ENCODE measurements at regions not wholly inside any gene's neighbourhood (a gene's known extent, or its start where the extent isn't known, plus 50 kb on each side); places are given as distances from the start of the nearest gene placed in this dataset.

DNA sequence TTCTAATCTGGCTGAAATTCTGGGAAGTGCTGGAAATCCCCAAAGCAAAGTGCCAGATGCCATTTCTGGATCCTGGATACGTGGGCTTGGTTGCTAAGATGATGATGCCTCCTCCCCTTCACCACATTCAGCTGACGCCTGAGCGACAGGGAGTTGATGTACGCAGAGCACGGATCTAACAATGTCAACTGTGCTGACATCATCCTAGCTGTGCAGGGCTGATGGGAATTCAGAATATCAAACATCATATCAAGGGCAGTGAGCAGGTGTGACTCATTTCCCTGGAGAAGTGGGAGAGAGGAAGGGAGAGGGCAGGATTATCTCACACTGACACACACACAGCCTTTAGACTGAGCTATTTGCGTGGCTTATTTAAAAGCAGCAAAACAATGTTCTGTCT, 92.6 kb upstream of the ZBTB20 start:
- no peaks in the 10 kb centered on the region for H3K27me3 ChIP-seq (ENCODE audit: insufficient read depth, low read length)
- H3K9me3 ChIP-seq (ENCODE audit: low read depth, low read length) = no peaks in the 10 kb centered on the region
- no peak overlapping the region for H3K4me3 ChIP-seq (ENCODE audit: low read length)
- no peaks in the 10 kb centered on the region for H3K4me1 ChIP-seq (ENCODE audit: insufficient read depth, low read length)

DNA sequence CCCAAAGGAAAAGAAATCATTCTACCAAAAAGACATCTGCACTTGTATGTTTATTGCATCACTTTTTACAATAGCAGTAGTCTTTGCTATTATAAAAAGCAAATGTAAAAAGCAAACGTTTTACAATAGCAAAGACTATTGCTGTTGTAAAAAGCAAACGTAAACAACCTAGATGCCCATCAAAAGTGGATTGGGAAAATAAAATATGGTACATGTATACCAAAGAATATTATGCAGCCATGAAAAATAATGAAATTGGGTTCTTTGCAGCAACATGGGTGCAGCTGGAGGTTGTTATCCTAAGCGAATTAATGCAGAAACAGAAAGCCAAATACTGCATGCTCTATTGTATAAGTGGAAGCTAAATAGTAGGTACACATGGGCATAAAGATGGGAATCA, 97.3 kb upstream of the ZBTB20 start:
- Histone ChIP-seq H3K9me3 (ENCODE audit: low read depth, low read length) (no peaks in the 10 kb centered on the region), H3K4me3 (ENCODE audit: low read length) (no peak overlapping the region), H3K4me1 (ENCODE audit: insufficient read depth, low read length) (no peaks in the 10 kb centered on the region), H3K27me3 (ENCODE audit: insufficient read depth, low read length) (no peaks in the 10 kb centered on the region)

DNA sequence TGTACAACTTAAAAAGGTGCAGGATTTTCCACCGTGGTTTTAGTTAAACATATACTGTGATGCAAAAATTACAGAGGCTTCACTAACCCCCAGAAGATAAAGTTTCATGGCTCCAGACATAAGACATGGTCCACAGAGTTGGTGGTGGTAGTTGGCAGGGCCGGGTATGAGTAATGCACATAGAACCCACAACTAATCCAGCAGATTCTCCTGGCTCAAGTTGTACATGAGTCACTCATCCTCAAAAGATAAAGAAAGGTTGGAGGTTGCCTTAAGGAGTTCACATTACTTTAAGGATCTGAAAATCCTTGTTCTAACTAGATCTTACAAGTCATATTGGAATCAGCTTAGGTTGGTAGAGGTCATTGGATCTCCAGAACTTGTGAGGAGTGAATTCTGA, 98.3 kb upstream of the ZBTB20 start:
- Histone ChIP-seq H3K9me3 (ENCODE audit: low read depth, low read length) (no peaks in the 10 kb centered on the region), H3K27me3 (ENCODE audit: insufficient read depth, low read length) (no peaks in the 10 kb centered on the region), H3K4me1 (ENCODE audit: insufficient read depth, low read length) (no peaks in the 10 kb centered on the region)

DNA sequence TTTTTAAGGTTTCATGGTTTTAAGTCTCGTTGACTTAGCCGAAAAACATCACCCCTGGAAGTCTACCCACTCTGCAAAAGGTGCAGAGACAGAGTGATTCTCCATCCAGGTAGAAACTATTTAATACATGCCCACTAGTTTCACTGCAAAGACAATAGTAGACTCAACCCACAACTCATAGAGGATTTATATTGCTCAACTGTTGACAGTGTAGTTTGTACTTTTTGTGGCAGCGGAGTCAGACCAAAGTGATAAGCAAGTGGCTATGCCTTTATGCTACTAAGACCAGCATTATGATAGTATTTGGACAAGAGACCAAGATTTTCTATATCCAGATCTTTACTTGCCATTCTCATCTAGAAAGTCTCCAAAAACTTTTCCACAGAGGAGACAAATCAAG, 98.8 kb upstream of the ZBTB20 start:
- no peaks in the 10 kb centered on the region for H3K27me3 ChIP-seq (ENCODE audit: insufficient read depth, low read length)
- H3K9me3 ChIP-seq (ENCODE audit: low read depth, low read length) = no peaks in the 10 kb centered on the region
- no peaks in the 10 kb centered on the region for H3K4me1 ChIP-seq (ENCODE audit: insufficient read depth, low read length)
- H3K4me3 ChIP-seq (ENCODE audit: low read length) = no peak overlapping the region

More for the DNA sequence above, 98.3 kb upstream of the ZBTB20 start:
- H3K4me3 ChIP-seq (ENCODE audit: low read length) = no peak overlapping the region

DNA sequence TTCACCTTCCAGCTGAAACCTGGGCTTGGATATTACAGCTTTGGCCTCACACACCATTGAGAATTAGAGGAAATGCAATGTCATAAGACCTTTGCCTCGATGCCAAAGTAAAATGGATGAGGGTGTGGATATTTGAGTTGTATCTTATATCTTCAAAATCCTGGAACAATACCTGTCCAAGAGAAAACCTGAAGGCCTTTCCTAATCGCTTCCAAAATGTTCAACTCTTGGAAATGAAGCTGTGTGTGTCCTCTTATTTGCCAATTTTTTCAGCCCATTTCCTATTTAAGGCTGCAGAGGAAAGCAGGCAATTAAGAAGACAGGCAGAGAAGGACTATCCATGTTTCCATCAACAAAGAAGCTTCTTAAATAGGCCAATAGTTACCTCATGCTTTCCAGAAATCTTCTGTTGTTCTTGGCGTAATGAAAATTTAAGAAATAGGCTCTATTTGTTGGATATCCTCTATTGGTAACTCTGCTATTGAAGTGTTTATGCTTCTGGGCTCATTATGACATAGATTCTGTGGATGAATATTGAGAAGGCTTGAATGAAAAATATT, 99.5 kb upstream of the ZBTB20 start:
- no peaks in the 10 kb centered on the region for H3K9me3 ChIP-seq (ENCODE audit: low read depth, low read length)
- H3K4me1 ChIP-seq (ENCODE audit: insufficient read depth, low read length) = no peaks in the 10 kb centered on the region
- H3K4me3 ChIP-seq (ENCODE audit: low read length) = no peak overlapping the region
- no peaks in the 10 kb centered on the region for H3K27me3 ChIP-seq (ENCODE audit: insufficient read depth, low read length)

DNA sequence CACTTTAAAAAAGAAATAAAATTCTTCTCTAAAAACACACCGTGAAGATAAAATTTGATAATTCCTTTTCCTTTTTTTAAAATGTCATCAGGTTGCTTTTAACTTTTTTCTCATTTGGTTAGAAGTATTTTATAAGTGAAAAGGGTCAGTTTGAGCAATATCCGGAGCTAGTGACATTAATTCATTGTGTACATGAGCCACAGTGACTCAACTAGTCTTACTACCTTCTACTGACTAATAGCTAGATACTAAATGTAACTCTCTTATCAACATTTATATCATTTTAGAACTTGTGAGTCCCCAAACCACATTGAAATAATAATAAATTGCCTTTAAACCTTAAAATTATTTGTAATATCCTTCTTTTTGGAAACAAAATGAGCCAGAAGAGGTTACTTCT, 101.2 kb upstream of the ZBTB20 start:
- no peak overlapping the region for H3K4me3 ChIP-seq (ENCODE audit: low read length)
- no peaks in the 10 kb centered on the region for H3K27me3 ChIP-seq (ENCODE audit: insufficient read depth, low read length)
- no peaks in the 10 kb centered on the region for H3K9me3 ChIP-seq (ENCODE audit: low read depth, low read length)
- H3K4me1 ChIP-seq (ENCODE audit: insufficient read depth, low read length) = no peaks in the 10 kb centered on the region

DNA sequence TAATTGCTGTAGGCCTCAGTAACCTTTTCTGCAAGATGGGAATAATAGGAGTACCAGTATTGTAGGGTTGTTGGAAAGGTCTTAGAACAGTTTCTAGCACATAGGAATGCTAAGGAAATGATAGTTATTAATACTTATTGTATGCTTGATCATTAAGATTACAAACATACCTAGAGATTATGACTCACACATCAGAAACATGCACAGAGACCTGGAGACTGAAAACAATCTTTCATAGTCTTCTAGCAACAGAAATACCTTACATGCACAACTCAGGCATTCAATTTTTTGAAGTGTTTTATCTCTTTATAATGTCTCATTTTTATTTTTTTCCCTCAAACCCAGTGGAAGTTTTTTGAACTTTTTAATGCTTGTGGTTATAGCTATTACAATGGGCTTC, 104.4 kb upstream of the ZBTB20 start:
- Histone ChIP-seq H3K27me3 (ENCODE audit: insufficient read depth, low read length) (no peaks in the 10 kb centered on the region), H3K4me3 (ENCODE audit: low read length) (no peak overlapping the region), H3K4me1 (ENCODE audit: insufficient read depth, low read length) (no peaks in the 10 kb centered on the region), H3K9me3 (ENCODE audit: low read depth, low read length) (no peaks in the 10 kb centered on the region)

DNA sequence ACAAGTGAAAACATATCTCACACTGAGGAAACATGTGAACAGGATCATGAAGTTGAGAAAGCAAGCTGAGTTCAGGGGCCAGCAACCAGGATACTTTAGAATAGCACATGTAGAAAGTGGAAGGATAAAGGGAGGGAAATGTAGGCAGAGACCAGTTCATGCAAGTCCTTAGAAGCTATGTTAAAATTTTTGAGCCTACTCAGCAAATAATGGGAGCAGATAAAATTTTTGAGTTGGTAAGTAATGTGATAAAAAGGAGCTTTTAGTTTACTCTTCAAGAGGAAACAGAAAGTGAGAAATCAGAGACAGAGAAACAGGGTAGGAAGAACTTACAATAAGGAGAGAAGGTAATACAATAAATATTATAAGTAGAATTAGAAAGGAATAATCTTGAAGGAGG, 105.6 kb upstream of the ZBTB20 start:
- no peaks in the 10 kb centered on the region for H3K4me1 ChIP-seq (ENCODE audit: insufficient read depth, low read length)
- H3K27me3 ChIP-seq (ENCODE audit: insufficient read depth, low read length) = no peaks in the 10 kb centered on the region
- H3K9me3 ChIP-seq (ENCODE audit: low read depth, low read length) = no peaks in the 10 kb centered on the region
- H3K4me3 ChIP-seq (ENCODE audit: low read length) = no peak overlapping the region

DNA sequence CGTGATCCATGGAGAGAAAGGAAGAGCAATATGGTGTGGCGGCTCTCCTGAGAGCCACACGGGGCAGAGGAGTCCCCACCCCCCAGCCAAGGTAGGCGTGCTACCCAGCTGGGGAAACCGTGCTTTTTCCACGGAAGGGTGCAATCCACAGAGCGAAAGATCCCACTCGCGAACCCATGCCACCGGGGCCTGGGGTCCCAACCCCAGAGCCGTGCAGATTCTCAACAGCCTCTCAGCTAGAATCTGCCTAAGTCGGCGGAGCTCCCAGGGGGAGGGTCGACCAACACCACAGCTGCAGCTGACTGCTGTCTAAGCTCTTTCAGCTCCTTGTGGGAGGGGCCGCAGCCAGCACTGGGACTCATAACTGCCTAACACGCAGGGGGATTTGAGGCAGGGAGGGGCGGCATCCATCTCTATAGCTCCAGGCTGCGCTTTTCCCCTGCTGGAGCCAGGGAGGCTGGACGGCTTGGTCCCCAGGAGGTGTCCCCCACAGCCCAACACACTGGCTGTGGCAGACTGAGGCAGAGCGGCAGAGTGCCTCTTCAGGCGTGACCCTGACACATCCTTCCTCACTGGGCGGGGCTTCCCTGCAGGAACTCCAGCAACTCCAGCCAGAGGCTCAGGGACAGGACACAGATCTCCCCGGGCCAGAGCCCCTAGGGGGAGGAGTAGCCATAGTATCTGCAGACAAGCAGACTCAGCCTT, 107.6 kb upstream of the ZBTB20 start:
- Histone ChIP-seq H3K27me3 (ENCODE audit: insufficient read depth, low read length) (no peaks in the 10 kb centered on the region), H3K9me3 (ENCODE audit: low read depth, low read length) (no peaks in the 10 kb centered on the region), H3K4me3 (ENCODE audit: low read length) (no peak overlapping the region), H3K4me1 (ENCODE audit: insufficient read depth, low read length) (no peaks in the 10 kb centered on the region)

DNA sequence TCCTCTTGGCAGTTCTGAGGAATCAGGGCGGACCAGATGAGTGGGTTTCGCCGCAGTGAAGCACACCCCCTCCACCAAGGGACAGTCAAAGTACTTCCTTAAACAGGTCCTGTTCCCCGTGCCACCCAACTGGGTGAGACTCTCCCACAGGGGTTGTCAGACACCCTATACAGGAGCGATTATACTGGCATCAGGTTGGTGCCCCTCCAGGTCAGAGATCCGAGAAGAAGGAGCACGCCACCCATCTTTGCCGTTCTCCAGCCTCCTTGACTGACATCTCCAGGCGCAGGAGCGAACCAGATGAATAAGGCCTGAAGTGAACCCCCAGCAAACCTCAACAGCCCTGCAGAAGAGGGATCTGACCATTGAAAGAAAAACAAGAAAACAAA, 108.1 kb upstream of the ZBTB20 start:
- Histone ChIP-seq H3K9me3 (ENCODE audit: low read depth, low read length) (no peaks in the 10 kb centered on the region), H3K27me3 (ENCODE audit: insufficient read depth, low read length) (no peaks in the 10 kb centered on the region), H3K4me1 (ENCODE audit: insufficient read depth, low read length) (no peaks in the 10 kb centered on the region), H3K4me3 (ENCODE audit: low read length) (no peak overlapping the region)

DNA sequence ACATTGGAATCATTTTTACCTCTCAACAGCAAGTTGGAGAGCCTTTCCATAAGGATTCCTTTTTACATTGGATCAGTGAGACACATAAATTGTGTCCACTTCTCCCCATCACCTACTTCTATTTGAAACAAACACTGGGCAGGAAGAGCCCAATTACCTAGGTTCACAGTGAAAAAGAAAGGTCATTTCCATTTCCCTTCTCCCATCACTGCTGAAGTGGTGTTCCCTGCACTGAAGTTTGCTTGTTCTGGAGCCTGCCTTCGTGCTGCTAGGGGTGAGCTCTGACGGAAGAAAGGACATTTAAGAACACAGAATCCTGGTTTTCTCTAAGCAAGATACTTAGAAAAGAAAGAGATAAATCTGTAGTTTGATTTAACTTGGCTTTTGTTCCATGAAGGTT, 123.8 kb upstream of the ZBTB20 start:
- Histone ChIP-seq H3K27me3 (ENCODE audit: insufficient read depth, low read length) (no peaks in the 10 kb centered on the region), H3K4me1 (ENCODE audit: insufficient read depth, low read length) (no peaks in the 10 kb centered on the region), H3K4me3 (ENCODE audit: low read length) (no peak overlapping the region)

DNA sequence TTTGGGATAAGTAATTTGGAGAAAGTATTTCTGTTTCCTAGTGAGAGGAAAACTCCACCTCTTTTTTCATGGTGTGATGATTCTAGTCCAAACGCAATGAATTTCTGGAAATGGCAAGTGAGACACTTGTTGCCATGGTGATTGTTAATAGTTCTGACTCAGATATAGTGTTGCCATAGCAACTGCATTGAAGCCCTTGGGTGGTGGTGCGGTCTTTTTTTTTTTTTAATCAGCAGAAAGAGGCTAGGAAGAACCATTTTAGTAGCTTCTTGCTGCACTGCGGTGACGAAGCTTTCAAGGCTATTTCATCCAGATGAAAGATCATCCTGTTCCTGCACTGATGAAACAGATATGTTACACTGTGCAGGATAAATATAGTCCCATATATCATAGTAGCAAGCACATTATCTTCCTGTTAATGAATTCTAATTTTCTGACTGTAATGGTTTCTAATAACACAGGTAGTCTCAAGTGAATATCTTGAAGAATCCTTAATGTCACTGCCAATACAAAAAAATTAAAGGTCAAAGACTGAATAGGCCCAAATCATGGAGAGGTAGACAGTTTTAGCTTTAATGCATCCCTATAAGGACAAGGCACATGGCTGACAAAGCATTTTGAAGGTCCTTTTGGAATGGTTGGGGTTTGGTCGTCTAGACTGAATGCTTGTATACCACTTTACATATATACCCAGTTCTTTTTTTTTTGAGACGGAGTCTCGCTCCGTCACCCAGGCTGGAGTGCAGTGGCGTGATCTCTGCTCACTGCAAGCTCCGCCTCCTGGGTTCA, 125.1 kb upstream of the ZBTB20 start:
- Histone ChIP-seq H3K4me1 (ENCODE audit: insufficient read depth, low read length) (no peaks in the 10 kb centered on the region), H3K27me3 (ENCODE audit: insufficient read depth, low read length) (no peaks in the 10 kb centered on the region), H3K4me3 (ENCODE audit: low read length) (no peak overlapping the region), H3K9me3 (ENCODE audit: low read depth, low read length) (no peaks in the 10 kb centered on the region)

More for the DNA sequence above, 123.8 kb upstream of the ZBTB20 start:
- H3K9me3 ChIP-seq (ENCODE audit: low read depth, low read length) = no peaks in the 10 kb centered on the region

DNA sequence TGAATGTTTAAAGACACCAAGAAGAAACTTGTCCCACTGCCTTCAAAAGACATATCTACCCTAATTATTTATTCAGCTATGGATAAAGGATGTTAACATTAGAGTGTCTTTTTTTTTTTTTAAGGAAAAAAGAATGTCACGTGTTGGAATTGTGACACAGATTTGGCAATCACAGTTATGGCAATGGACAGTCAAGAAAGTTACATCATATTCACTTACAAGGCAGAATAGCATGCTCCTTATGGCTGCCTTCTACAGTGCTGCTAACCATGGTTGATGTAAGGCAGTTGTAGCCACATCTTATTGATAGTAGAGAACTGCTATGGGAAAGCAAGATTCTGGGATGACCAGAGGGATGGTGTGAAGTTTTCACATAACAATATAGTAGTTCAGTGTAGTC, 128.8 kb upstream of the ZBTB20 start:
- no peaks in the 10 kb centered on the region for H3K9me3 ChIP-seq (ENCODE audit: low read depth, low read length)
- peaks cover 20% of the 10 kb centered on the region for H3K4me1 ChIP-seq (ENCODE audit: insufficient read depth, low read length)
- no peaks in the 10 kb centered on the region for H3K27me3 ChIP-seq (ENCODE audit: insufficient read depth, low read length)
- H3K4me3 ChIP-seq (ENCODE audit: low read length) = no peak overlapping the region

DNA sequence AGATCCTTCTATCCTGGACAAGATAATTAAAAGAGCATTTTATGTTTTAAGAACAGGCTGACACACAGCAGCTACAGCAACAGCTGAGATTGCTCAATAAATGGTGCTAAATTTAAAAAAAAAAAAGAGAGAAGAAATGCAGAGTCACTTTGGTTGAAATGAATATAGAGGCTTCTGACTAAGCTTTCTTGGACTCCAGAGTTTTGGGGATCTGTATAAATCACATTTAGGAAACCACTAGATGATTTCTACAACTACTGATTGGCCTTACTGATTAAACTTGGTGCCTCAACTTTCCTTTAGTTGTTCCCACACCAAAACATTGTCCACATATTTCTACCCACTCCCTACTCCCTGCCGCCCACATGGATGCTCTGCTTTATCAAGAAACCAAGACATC, 132.9 kb upstream of the ZBTB20 start:
- Histone ChIP-seq H3K4me1 (ENCODE audit: insufficient read depth, low read length) (peaks cover 29% of the 10 kb centered on the region), H3K4me3 (ENCODE audit: low read length) (no peak overlapping the region), H3K27me3 (ENCODE audit: insufficient read depth, low read length) (no peaks in the 10 kb centered on the region), H3K9me3 (ENCODE audit: low read depth, low read length) (no peaks in the 10 kb centered on the region)

DNA sequence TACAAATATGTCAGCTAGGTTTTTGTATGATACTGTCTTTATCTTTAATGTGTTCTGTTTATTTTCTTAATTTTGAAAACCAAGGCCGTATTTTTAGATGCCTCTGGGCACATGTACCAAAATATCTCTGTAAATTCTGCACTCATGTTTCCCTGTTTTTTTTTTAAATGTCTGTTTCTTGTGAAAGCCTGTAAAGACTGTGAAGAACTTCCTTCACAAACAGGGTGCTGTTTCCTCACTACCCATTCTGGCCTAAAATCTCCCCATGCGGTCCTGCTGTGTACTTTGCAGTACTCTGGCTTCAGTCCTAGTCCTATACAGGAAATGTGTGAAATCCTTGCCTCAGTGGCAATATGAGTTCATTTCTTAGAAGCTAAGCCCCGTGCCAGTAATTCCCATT, 133.4 kb upstream of the ZBTB20 start:
- Histone ChIP-seq H3K4me3 (ENCODE audit: low read length) (no peak overlapping the region), H3K9me3 (ENCODE audit: low read depth, low read length) (no peaks in the 10 kb centered on the region), H3K4me1 (ENCODE audit: insufficient read depth, low read length) (peaks cover 29% of the 10 kb centered on the region), H3K27me3 (ENCODE audit: insufficient read depth, low read length) (no peaks in the 10 kb centered on the region)

Data from mononuclear cell (primary cell).